ENCODE measurements at regions not wholly inside any gene's neighbourhood (a gene's known extent, or its start where the extent isn't known, plus 50 kb on each side); places are given as distances from the start of the nearest gene placed in this dataset.

DNA sequence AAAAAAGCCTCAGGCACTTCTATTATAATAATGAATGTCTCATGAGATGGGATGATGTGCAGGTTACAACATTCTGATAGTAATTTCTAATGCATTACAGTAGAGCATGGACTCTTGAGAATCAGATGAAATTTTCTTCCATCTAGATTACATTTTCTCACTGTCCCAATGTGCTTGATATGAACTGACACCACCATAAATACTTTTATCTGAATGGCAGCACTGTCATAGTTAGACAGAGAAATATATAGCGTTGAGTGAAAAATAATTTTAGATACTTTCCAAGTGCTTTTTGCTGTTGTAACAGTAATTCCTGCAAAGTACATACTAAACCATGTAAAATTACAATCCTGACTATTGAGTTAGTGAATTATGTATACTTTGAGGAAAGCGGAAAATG is 630.1 kb downstream of the BRINP3 start:
- Histone ChIP-seq H3K36me3 (ENCODE audit: insufficient read depth, low read length) (no peaks in the 10 kb centered on the region), H3K4me3 (ENCODE audit: low read length) (no peak overlapping the region), H3K27me3 (ENCODE audit: control insufficient read depth in 1 of 2, insufficient read depth in 2 of 2, low read length in 2 of 2) (no peaks in the 10 kb centered on the region), H3K4me1 (ENCODE audit: insufficient read depth, low read length) (no peaks in the 10 kb centered on the region), H3K27ac (ENCODE audit: low read depth in 1 of 2, low read length in 2 of 2) (no peak overlapping the region), H3K9me3 (ENCODE audit: control insufficient read depth in 1 of 2, insufficient read depth in 1 of 2, low read length in 2 of 2) (no peaks in the 10 kb centered on the region)
- TF ChIP-seq, protein P1, sequence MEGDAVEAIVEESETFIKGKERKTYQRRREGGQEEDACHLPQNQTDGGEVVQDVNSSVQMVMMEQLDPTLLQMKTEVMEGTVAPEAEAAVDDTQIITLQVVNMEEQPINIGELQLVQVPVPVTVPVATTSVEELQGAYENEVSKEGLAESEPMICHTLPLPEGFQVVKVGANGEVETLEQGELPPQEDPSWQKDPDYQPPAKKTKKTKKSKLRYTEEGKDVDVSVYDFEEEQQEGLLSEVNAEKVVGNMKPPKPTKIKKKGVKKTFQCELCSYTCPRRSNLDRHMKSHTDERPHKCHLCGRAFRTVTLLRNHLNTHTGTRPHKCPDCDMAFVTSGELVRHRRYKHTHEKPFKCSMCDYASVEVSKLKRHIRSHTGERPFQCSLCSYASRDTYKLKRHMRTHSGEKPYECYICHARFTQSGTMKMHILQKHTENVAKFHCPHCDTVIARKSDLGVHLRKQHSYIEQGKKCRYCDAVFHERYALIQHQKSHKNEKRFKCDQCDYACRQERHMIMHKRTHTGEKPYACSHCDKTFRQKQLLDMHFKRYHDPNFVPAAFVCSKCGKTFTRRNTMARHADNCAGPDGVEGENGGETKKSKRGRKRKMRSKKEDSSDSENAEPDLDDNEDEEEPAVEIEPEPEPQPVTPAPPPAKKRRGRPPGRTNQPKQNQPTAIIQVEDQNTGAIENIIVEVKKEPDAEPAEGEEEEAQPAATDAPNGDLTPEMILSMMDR (IDR thresholded peaks at IDR 0.05) = no peak
- Mint-ChIP-seq H3K4me3 (no peak overlapping the region), H3K27me3 (no peaks in the 10 kb centered on the region), H3K27ac (no peak overlapping the region), H3K9me3 (no peaks in the 10 kb centered on the region), H3K4me1 (ENCODE audit: low read depth) (no peaks in the 10 kb centered on the region), H3K36me3 (ENCODE audit: low read depth) (no peaks in the 10 kb centered on the region)
- ATAC-seq (ENCODE audit: poor library complexity) (no peak), DNase-seq (no peak)
- ChIA-PET CTCF (no interaction called here), POLR2A (no interaction called here)
- intact Hi-C loops (cut with DNase I, micrococcal nuclease) = no loop called here

DNA sequence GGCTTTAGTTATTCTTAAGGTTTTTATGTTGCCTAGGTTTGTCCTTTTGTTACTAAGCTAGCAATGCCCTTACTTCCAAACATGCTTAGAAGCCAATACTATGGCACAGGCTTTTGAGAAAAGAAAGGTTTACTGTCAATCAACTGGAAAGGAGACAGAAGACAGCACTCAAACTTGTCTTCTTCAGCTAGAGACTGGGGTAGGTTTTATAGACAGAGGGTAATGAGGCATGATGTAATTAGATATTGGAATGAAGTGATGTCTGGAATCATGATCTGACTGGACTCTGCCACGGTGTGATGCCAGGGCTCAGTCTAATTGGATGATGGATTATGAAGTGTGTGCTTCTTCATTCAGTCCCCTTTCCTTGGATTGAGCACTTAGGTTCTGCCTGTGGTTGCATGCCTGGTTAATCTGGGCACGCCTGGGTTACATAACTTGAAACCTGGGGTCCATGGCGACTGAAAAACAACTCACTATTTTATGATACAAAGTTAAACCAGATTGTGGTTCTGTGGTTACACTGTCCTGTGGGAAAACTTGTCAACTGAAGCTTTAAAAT is 625.8 kb downstream of the BRINP3 start:
- no peaks in the 10 kb centered on the region for H3K36me3 ChIP-seq (ENCODE audit: insufficient read depth, low read length)
- TF ChIP-seq, protein P1 (IDR thresholded peaks at IDR 0.05) = no peak
- ChIA-PET CTCF (no interaction called here), POLR2A (no interaction called here)
- Mint-ChIP-seq H3K36me3 (ENCODE audit: low read depth) (no peaks in the 10 kb centered on the region), H3K27ac (no peak overlapping the region), H3K4me3 (no peak overlapping the region), H3K27me3 (no peaks in the 10 kb centered on the region), H3K4me1 (ENCODE audit: low read depth) (no peaks in the 10 kb centered on the region), H3K9me3 (peaks cover 10% of the 10 kb centered on the region)
- ATAC-seq (ENCODE audit: poor library complexity) (no peak), DNase-seq (no peak)
- no peaks in the 10 kb centered on the region for H3K9me3 ChIP-seq (ENCODE audit: control insufficient read depth in 1 of 2, insufficient read depth in 1 of 2, low read length in 2 of 2)
- intact Hi-C loops (cut with DNase I, micrococcal nuclease) = loop anchor here in 1 of 2 experiments (10.0 kb wide), 1 partner anchor 57 kb away; no protein-coding TSS in a partner anchor
- no peaks in the 10 kb centered on the region for H3K27me3 ChIP-seq (ENCODE audit: control insufficient read depth in 1 of 2, insufficient read depth in 2 of 2, low read length in 2 of 2)
- no peak overlapping the region for H3K27ac ChIP-seq (ENCODE audit: low read depth in 1 of 2, low read length in 2 of 2)
- H3K4me1 ChIP-seq (ENCODE audit: insufficient read depth, low read length) = no peaks in the 10 kb centered on the region
- H3K4me3 ChIP-seq (ENCODE audit: low read length) = no peak overlapping the region

DNA sequence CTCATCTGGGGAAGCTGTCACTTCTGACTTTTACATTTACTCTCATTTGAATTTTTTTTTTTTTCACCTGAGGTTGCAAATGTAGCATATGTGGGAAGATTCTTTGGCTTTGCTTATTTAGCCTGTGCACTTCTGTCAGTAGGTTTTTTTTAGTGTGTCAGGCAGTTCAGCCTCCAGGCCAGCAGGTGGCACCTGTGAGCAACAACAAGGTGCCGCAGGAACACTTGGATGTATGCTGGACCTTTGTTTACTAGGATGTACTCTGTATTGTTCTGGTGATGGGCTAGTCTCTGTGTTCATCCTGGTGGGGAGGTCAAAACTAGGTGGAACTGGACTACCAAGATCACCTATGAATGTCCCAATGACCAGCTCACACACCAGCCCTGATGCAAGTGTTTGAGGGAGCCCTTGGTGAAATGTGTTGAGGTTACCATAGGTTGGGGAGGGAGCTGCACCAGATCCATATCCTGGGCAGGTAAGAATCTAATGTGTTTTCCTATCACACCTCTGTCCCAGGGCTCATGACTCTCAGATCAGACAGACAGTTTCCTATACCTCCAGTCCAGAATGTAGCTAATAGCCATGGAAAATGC is 618.2 kb downstream of the BRINP3 start:
- intact Hi-C loops (cut with DNase I, micrococcal nuclease) = loop anchor here in 1 of 2 experiments (10.0 kb wide), 1 partner anchor 65 kb away; no protein-coding TSS in a partner anchor
- CTCF ChIA-PET = interaction anchor here (0.8 to 2.0 kb wide), 2 partner anchors 9 to 10 kb away, joined by 4 to 5 read pairs; no protein-coding TSS in a partner anchor
- H3K27me3 Mint-ChIP-seq = no peaks in the 10 kb centered on the region
- no peak overlapping the region for H3K4me3 Mint-ChIP-seq
- H3K36me3 Mint-ChIP-seq (ENCODE audit: low read depth) = no peaks in the 10 kb centered on the region
- H3K9me3 Mint-ChIP-seq = peaks cover 15% of the 10 kb centered on the region
- H3K4me1 Mint-ChIP-seq (ENCODE audit: low read depth) = no peaks in the 10 kb centered on the region
- no peak overlapping the region for H3K27ac ChIP-seq (ENCODE audit: low read depth in 1 of 2, low read length in 2 of 2)
- H3K27ac Mint-ChIP-seq = no peak overlapping the region
- H3K4me1 ChIP-seq (ENCODE audit: insufficient read depth, low read length) = no peaks in the 10 kb centered on the region
- no peak overlapping the region for H3K4me3 ChIP-seq (ENCODE audit: low read length)
- POLR2A ChIA-PET = no interaction called here
- no peaks in the 10 kb centered on the region for H3K27me3 ChIP-seq (ENCODE audit: control insufficient read depth in 1 of 2, insufficient read depth in 2 of 2, low read length in 2 of 2)
- H3K36me3 ChIP-seq (ENCODE audit: insufficient read depth, low read length) = no peaks in the 10 kb centered on the region
- peak in 2 of 14 experiments; percentile 5 to 8 for DNase-seq
- H3K9me3 ChIP-seq (ENCODE audit: control insufficient read depth in 1 of 2, insufficient read depth in 1 of 2, low read length in 2 of 2) = peaks cover 0 to 14% of the 10 kb centered on the region in 2 experiments
- no peak for ATAC-seq (ENCODE audit: poor library complexity)
- TF ChIP-seq, protein P1 (IDR thresholded peaks at IDR 0.05) = no peak
